ENCODE measurements at regions not wholly inside any gene's neighbourhood (a gene's known extent, or its start where the extent isn't known, plus 50 kb on each side); places are given as distances from the start of the nearest gene placed in this dataset.

GRCh38 chr4:53907772-53908171, 156.6 kb downstream of the CHIC2 start:
- TF ChIP-seq EZH2phosphoT487 (IDR thresholded peaks at IDR 0.05; ENCODE audit: low read depth, severe bottlenecking, unreplicated experiment) (no peak), EZH2 (IDR thresholded peaks at IDR 0.05; ENCODE audit: borderline replicate concordance) (no peak)
- TF ChIP-seq, protein P1, sequence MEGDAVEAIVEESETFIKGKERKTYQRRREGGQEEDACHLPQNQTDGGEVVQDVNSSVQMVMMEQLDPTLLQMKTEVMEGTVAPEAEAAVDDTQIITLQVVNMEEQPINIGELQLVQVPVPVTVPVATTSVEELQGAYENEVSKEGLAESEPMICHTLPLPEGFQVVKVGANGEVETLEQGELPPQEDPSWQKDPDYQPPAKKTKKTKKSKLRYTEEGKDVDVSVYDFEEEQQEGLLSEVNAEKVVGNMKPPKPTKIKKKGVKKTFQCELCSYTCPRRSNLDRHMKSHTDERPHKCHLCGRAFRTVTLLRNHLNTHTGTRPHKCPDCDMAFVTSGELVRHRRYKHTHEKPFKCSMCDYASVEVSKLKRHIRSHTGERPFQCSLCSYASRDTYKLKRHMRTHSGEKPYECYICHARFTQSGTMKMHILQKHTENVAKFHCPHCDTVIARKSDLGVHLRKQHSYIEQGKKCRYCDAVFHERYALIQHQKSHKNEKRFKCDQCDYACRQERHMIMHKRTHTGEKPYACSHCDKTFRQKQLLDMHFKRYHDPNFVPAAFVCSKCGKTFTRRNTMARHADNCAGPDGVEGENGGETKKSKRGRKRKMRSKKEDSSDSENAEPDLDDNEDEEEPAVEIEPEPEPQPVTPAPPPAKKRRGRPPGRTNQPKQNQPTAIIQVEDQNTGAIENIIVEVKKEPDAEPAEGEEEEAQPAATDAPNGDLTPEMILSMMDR (IDR thresholded peaks at IDR 0.05; ENCODE audit: poor library complexity), result no peak

Data from hepatocyte (in vitro differentiated cells).